Erythroblast (primary cell): ENCODE measurements at regions not wholly inside any gene's neighbourhood (a gene's known extent, or its start where the extent isn't known, plus 50 kb on each side); places are given as distances from the start of the nearest gene placed in this dataset.

Source experiments
- GATA1 ChIP-seq: IDR thresholded peaks from 2 replicates; pipeline ENCODE4 v1.6.1; 2011; ENCODE audit warnings: low read depth, mild to moderate bottlenecking, control low read depth, low read length, moderate library complexity
- POLR2A ChIP-seq: IDR thresholded peaks from 2 replicates; pipeline ENCODE4 v1.6.1; 2011; ENCODE audit warnings: mild to moderate bottlenecking, low read length

DNA sequence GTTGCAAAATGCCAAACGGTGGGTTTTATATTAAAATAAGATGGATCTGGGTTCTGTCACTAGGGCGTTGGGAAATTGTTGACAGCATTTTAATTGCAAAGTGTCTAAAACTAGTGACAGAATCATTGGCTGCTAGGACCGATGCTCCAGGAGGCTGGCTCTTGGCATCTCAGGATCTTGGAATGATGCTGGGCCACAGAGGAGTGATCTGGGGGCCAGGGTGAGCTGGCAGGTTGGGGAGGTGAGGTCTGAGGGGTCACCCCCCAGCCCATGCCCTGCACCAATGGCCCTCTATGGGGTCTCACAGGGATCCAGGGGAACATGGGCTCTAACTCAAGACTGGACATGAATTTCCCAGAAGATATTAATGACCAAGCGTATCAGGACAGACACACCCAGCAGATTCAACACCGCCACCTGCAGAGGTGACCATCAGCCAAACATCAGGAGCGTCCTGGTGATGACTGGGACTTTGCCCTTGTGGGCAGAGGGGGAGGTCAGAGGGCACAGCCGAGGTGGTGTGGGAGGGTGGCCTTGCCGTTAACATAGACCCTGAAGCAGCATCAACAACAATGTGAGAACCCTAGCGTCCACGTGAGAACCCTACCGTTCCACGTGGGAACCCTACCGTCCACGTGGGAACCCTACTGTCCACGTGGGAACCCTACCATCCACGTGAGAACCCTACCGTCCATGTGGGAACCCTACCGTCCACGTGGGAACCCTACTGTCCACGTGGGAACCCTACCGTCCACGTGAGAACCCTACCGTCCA lies 89.0 kb upstream of the PPP2R2D start:
- TF ChIP-seq POLR2A (no peak), GATA1 (no peak)
